IPS DF 4.7 (cell line): ENCODE measurements at regions not wholly inside any gene's neighbourhood (a gene's known extent, or its start where the extent isn't known, plus 50 kb on each side); places are given as distances from the start of the nearest gene placed in this dataset.

Experiments
- DNase-seq: peaks from one replicate; pipeline ENCODE4 v3.0.0-alpha.2; 2013; ENCODE audit warnings: low spot score; ENCODE audit errors: extremely low read depth

DNA sequence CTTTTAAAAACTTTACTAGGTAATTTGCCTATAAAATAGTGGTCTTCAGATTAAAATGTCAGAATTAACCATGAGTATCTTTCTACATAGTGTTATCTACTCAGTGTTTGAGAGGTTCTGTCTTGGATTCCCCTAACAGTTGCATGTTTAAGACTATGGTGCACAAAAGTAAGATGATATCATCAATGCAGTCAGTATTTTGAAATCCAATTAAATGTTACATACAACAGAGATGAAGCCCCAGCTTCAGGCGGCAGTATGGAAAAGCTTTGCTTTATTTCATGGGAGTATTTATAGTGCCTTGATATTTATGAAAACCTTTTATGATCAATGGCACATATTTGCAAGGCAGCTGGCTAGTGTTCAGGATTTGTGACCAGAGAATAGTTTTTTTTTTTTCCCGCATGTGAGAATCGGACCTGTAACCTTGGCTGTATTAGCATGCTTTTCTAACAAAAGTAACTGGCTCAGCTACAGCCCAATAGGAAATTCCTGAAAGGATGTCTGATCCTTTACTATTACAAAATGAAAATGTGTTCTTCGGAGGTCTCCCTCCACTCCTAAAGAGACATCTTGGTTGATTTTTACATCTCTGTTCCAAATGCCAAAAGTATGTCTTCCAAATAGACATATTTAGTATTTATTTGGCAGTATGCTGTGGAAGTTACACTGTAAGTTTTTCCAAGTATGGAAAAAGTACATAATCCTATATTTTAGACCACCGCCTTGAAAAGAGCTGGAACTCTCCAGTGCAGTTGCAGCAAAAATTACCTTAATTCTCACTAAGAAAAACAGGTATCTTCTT is 319.3 kb upstream of the UBE2E3 start:
- DNase-seq: no peak

DNA sequence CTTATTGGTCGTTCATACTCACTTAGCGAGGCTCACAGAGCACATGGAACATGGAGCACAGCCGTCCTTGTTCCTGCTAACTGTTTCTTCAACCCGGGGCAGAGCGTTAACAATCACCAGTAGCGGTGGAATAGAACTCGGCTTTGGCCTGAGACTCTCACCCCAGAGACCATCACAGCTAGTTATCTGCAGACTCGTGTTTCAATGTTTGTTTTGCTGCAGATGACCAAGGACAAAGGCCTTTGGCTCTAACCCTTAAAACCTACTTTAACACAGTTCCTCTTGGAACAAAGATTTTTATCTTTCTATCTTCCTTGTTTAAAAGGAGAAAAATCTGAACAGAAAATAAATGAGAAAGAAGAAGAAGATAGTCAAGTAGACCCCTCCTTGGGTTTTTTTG is 320.2 kb upstream of the UBE2E3 start:
- DNase-seq: no peak

DNA sequence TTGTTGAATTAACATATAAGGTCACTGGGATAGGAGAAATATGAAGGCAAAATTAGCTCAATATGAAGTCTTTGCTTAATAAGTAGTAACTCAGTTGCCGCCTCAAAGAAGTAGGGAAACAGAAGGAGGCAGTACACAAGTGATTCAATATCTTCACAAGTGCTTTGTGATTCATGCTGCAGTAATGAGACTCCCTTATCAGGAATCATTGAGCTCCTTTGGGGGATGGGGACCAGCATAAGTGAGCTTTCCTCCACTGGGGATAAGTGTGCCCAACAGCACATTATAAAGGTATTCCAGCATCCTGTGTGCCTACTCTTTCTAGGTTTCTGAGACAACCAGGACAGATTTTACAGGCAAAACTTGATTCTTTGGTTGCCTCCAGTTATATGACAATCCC is 323.4 kb upstream of the UBE2E3 start:
- DNase-seq: no peak

DNA sequence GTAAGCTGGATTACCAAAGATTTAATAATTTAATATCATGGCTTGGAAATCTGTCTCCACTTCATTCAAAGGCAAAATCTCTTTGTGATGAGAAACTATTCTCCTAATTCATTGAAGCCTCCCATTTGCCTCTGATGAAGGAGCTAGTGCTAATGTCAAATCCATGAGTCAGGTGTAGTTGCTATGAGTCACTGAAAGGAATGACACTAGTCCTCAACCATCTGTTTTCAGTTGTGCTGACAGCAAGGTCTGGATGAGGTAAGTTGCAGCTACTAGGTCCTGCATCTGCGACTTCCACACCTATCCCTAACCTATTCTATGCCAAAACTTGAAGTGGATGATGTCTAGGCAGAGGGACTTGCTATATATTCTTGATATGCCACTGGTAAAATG is 324.0 kb upstream of the UBE2E3 start:
- DNase-seq: no peak

DNA sequence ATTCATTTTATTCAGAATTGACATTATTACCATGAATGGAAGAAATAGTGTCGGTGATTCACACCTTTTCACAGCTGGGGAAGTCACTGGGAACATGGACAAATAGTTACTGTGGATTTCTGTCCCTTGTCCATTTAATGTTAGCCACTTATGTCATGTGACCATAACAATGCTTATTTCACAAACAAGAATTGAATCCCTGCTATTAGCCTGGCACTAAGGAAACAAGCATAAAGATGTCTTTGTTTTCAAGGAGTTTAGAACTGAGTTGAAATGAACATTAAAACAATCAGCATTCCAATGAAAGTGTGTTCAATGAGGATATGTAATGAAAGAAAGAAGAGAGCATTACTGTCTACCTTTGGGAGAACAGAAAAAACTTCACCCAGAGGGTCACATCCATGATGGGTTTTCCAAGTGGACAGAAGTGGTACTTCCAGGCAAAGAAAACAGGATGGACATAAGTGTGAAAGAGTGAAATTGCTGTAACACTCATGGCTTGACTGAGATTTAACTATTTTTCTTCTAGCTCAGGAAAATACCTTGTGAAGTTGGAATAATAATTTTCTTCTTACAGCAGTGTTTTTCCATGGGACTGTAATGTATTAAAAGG is 324.5 kb upstream of the UBE2E3 start:
- no peak for DNase-seq

DNA sequence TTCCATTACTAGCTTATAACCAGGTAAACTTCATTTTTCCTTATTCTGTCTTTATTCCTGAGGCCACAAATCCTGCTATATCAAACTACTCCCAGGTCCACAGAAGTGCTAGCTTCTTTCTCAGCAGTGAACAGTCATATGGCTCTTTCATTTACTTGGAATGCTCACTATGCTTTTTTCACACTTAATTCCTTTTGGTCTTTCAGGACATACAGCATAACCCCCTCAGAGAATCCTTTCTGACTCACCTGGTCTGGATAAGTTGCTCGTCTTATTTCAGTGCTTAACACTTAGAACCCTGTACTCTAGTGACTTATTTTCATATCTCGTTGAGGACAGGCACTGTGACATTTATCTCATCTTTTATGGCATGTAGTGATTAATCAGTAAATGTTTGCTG is 325.0 kb upstream of the UBE2E3 start:
- no peak for DNase-seq

DNA sequence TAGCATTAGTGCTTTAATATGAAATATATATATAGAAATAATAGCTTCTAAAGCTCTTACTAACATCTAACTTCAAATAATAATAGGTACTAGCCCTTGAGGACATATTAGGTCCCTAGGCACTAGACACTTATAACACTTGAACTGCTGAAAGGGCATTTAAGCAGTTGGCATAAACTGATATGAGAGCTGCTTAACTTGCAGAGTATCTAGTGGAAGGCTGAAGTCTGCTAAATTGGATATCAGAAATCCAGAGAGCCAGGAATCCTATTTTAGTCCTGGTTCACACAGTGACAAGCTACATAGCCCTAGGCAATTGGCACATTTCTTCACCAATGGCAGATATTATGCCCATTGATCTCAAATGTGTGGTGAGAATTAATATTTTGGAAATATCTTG is 326.9 kb upstream of the UBE2E3 start:
- DNase-seq: no peak

DNA sequence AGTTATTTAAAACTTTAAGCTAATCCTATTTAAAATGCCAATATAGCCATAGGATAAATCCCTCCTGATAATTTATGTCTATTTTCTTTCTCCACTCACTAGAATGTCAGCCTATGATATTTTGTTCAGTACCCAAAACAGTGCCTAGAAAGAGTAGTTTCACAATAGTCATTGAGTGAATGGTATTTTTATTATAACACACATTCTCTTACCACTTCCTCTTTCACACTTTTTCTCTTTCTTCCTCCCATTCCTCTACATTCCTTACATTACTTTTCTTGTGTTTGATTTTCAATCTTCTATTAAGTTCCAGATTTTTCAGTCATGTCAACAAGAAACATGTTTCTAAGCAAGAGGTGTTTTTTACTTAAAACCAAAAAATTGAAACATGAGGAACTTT is 327.6 kb upstream of the UBE2E3 start:
- no peak for DNase-seq

DNA sequence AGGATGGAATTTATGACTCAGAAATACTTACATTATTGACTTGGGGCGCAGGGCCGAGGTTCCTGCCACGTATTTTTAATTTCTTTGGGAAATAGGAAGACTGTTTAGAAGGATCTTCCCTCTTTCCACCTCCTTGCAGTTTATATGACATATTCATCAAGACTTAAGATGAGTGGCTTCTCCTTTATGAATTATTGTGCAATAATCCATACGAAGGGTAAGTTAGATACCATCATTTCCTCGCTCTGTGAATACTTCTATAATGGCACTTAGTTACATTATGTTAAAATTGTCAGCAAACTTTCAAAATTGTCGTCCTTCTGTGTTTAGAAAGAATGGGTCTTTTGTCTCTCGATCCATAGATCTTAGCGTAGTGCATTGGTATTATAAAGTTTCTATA is 328.8 kb upstream of the UBE2E3 start:
- no peak for DNase-seq

DNA sequence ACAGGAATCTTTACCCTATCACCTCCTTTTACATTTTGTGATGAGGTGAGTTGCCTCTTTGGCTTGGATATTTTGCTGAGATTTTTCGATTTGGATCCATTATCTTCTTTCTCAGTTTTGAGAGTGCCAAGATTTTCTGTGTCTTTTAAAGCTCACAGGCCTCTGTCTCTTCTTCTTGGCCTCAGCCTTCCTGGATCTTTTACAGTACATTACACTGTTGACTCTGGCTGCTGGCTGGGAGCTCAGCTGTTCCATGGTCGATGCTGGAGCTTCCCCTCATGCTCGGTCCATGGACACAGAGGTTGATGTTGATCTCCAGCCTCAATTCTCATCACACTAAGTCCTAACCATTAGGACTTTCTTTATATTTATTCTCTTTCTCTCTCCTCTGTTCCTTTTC is 332.8 kb upstream of the UBE2E3 start:
- no peak for DNase-seq

DNA sequence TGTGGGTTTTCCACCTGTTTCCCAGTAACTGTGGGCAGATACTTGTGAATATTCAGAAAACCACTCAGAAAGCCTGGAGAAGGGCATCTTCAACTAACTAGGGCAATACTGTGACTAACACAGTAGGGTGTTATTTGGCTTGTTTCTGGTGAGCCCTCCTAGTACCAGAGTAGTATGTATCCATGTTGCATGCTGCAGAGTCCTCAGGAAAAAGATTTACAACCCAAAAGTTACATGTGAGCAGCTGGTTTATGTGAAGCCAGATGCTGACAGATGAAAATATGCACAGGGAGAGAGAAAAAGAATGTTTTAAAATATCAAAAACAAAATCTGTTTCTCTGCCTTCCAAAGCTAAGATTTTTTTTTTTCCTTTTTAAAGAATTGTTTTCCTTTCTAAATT is 333.2 kb upstream of the UBE2E3 start:
- DNase-seq: no peak

DNA sequence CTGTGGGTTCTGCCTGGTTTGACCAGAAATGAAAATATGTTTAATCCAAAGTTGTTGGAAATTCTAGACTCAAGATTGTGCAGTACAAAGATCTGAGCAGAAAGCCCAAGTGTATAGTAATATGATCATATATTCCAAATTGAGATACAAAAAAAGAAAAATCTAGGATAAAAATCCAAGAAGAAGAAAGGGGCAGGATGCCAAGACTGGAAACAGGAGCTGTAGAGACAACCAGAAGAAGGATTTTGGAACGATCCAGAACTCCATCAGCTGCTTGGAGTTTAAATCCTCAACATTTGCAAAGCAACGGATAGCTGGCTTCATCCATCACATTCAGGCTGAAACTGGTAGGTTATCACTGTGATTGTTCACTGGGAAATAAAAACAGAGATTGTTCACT is 333.6 kb upstream of the UBE2E3 start:
- DNase-seq: no peak

DNA sequence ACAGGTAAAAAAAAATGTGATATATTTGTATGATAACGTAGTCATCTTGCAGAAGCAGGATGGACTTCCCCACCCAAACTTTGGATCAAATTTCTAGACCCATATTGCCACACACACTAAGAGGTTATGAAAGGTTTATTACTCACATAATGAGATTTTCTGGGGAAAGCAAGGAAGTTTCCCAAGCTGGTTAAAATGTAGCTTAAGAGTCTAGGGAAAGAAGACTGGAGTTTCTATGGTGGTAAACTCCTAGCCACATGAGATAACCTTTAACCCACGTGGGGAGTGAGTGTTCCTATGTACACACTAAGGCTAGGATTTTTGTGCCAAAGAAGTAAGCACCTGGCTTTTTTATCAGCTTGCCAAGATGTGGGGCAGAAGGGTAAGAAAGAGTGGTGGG is 335.7 kb upstream of the UBE2E3 start:
- no peak for DNase-seq

DNA sequence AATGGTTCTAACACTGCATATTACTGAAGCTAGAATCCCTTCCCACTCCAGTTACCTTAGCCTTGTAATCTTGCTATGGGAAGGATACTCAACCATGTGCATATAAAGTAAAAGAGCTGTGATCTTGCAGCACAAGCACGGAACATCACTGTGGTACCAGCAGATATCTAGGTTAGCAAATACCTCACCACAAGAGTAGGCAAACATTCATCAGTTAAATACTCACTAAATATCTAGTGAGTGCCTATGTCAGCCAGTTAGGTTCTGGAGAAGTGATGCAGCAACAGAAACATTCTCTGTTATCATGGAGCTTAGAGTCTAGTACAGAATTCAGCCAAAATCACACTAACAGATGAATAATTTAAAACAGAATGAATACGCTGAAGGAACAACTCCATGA is 349.6 kb upstream of the UBE2E3 start:
- no peak for DNase-seq

DNA sequence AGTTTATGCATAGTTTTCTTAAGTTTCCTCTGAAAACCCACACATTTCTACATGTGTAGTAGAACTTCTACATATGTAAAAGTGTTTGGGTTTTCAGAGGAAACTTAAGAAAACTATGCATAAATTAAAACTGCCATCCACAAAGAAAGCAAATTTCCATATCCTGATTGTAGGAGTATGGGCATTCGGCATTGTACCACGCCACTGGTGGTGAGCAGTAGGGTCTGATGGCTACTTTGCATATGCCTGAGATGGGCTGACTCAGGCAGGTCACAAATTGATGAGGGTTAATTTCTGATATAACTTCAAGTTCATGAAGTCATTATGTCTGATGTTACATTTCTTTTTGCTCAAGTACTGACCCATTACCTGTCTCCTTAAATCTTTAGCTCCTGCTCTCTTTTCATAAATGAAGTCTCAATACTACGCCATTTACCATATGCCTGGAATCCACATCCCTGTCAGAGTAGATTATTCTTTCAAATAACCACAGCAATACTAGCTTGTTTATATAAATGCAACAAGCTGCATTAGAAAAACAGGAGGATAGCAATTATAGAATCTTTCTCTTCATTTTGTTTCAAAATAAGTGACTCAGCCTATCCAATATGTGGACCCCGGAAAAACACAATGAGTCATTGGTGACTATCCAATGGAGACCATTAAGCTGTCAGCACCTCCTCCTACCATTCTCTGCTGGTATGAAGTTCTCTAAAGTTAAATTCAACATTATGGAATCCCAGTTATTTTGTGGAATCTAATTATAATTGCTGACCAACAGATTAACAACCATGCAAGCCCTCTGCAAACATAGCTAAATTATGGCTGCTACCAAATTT is 355.2 kb upstream of the UBE2E3 start:
- DNase-seq: no peak

DNA sequence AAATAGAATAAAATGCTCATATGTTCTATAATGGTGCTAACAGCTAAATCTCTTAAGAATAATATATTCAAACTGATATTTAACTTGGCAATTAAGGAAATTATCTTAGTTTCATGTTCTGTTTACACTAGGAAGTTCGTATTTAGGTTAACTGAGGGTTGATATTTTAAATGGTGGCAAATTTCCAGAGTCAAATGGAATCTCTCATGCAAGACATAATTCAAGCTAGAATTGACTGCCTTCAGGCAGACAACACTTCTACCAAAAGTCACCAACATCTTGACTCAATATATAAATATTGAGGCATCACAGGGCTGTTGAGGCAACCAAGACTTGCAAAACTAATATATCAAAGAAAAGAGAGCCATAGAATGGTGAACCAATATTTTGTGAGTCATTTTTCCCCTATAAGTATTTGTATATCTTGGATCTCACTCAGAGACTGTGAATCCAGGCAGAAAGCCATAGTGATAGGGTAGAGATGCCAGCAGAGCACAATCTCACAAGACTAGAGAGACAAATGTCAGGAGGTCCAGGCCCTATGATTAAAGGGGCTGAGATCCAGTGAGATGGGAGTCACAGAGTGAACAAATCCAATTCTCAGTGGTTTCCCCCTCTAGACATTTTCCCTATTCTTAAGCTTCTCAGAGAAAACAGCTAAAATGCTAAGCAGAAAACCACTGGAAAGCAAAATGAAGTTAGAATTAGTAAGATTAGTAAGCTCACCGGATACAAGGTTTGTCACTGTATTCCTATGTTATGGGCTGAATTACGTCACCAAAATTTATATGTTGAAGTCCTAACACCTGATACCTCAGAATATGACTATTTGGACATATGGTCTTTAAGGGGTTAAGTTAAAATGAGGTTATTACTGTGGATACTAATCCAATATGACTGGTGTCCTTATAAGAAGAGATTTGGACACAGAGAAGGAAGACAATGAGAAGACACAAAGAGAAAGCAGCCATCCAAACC is 358.2 kb upstream of the UBE2E3 start:
- no peak for DNase-seq

DNA sequence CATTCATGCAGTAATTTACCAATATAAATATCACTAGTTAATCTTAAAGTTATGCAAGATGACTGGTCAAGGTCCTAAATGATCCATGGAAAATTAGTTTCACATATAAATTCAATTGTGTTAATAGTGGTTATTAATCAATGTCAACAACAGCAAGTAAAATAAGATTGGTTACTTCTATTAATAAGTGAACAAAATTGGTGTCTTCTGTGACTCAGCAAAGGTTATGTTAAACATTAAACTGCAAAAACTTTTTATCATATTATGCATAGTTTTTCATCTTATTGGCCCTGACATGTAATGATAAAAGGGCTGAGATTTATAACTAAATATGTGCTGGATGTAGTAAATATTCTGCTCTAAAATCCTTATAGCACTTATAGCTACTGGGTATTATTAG is 359.0 kb upstream of the UBE2E3 start:
- DNase-seq: no peak

DNA sequence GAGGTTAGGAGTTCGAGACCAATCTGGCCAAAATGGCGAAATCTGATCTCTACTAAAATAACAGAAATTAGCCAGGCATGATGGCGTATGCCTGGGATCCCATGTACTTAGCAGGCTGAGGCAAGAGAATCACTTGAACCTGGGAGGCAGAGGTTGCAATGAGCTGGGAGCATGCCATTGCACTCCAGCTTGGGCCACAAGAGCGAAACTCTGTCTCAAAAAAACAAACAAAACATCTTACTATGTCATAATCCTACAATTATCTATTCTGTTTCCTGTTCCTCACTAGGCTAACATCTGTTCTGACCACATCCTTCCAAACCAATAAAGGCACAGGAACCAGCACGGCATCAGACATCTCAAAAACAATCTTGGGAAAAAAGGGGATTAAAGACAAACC is 361.8 kb upstream of the UBE2E3 start:
- DNase-seq: no peak

DNA sequence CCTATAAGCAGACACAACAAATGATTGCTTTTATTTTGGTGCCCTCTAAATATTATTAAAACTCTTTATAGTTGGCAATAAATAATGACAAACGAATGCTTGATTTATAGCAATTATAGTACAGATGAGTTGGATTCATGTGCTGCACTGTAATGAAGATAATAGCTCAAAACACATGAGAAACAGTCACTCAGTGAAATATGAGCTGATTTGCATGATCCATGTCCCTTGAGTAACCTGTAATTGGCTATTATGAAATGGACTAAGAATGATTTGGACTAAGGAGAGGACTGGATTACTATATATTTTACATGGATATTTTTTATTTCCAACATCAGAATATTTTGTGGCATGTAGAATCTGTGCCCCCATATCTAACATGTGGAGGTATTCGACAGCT is 365.6 kb upstream of the UBE2E3 start:
- no peak for DNase-seq

DNA sequence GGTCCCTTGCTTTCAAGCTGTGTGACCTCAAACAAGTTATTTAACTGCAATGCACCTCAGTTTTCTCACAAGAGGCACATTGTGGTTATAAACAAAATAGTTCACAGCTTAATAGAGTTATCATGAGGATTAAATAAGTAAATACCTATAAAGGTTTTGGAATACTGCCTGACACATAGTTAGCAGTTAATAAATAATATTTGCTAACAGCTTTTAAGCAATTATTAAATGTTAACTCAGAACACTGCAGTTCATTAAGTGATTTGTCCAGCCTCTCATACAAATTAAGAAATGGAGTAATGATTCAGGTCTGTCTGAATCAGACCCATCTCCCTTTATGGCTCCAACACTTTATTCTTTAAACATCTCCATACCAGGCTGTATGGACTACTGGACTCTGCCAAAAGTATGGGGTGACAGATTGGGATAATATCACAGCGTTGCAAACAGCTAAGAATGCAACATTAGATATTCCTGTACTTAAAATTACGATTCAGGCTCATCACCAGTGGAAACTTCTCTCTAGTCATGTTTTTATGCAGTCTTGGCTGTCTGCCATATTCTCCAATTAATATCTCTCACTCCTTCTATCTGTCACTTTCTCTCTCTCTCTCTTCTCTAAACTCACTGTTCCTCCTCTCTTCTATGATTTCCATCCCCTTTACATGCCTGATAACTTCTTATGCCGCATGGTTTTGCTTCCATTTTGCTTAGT is 370.6 kb upstream of the UBE2E3 start:
- DNase-seq: no peak
